Fibroblast of pulmonary artery (primary cell): ENCODE measurements at regions not wholly inside any gene's neighbourhood (a gene's known extent, or its start where the extent isn't known, plus 50 kb on each side); places are given as distances from the start of the nearest gene placed in this dataset.

ENCODE experiments used
- DNase-seq: peaks from one replicate; pipeline ENCODE4 v3.0.0-alpha.2; 2010; ENCODE audit warnings: low read depth
- H3K4me3 ChIP-seq: replicated peaks from 2 replicates; pipeline ENCODE4 v1.5.1; 2011; ENCODE audit warnings: low read depth, mild to moderate bottlenecking, control low read depth, low read length, moderate library complexity
- TF ChIP-seq, protein P1 (sequence below): IDR thresholded peaks from 2 replicates; pipeline ENCODE4 v1.5.1; 2011; ENCODE audit warnings: mild to moderate bottlenecking, control low read depth, low read length, inconsistent platforms; ENCODE audit errors: missing control alignments

DNA sequence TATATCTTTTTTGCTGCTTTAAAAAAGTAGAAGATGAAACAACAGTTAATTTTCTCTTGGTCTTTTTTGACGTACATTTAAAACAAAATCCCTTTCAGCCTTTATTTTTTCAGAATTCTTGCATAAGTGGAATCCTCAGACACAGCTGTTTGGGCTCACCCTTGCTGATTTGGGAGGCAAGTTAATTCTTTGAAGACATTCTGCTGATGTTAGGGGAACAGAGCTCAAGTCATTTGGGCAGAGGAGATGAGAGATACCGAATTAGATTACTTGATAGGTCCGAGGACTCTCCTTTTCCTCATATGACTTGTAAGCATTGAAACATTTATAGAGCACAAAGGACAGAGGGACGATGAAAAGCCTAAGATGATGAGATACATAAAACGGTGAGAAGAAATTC, 567.9 kb upstream of the CITED2 start:
- TF ChIP-seq, protein P1, sequence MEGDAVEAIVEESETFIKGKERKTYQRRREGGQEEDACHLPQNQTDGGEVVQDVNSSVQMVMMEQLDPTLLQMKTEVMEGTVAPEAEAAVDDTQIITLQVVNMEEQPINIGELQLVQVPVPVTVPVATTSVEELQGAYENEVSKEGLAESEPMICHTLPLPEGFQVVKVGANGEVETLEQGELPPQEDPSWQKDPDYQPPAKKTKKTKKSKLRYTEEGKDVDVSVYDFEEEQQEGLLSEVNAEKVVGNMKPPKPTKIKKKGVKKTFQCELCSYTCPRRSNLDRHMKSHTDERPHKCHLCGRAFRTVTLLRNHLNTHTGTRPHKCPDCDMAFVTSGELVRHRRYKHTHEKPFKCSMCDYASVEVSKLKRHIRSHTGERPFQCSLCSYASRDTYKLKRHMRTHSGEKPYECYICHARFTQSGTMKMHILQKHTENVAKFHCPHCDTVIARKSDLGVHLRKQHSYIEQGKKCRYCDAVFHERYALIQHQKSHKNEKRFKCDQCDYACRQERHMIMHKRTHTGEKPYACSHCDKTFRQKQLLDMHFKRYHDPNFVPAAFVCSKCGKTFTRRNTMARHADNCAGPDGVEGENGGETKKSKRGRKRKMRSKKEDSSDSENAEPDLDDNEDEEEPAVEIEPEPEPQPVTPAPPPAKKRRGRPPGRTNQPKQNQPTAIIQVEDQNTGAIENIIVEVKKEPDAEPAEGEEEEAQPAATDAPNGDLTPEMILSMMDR, result no peak
- no peak overlapping the region for H3K4me3 ChIP-seq
- no peak for DNase-seq

DNA sequence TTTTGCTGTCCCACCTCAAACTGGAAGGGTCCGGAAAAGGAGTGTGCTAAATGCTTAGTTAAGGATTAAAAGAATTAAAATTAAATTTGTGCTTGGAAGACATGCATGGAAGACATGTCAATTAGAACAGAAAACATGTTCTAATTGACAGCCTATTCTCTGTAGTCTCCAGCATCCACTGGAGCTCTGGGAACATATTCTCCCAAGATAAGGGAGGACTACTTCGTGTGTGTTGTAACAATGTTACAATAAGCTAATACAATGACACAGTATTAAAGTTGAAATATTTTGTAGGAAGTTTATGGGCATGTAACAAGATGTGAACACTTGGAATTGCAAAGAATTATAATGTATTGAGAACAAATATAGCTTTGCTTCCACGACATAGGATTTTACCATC, 567.4 kb upstream of the CITED2 start:
- no peak overlapping the region for H3K4me3 ChIP-seq
- TF ChIP-seq, protein P1, result no peak
- peak; percentile 40 for DNase-seq

DNA sequence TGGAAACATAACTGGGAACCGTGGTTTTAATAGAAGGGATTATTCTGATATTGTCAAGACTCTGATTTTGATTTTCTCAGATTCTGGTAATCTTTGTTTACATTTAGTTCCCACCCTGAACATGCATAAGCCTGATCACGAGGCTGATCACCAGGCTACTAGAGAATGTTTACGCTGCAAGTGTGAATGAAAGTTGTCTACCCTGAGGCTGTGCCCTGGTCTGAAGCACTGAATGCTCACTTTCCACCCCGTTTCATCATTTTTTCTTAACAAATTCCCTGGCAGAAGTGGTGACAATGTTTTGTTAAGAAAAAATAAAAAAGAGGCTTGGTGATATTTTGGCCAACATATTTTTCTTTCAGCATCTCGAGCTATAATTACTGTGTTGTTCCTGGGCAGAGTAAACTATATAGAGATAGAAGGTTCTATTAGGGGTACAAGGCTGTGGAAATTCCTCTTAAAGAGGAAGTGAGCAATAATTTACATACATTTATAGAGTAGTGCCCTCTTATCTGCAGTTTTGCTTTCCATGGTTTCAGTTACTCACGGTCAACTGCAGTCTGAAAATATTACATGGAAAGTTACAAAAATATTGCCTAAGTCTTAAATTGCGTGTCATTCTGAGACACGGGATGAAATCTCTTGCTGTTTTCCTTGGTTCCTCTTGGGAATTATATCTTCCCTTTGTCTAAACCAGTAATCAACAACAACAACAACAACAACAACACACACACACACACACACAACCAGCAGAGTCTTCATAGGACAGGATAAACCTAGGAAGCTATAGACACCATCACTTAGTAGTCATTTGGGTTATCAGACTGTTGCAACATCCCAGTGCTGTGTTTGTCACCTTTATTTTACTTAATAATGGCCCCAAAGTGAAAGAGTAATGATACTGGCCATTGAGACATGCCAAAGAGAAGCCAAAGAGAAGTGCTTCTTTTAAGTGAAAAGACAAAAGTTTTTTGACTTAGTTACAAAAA, 566.6 kb upstream of the CITED2 start:
- H3K4me3 ChIP-seq, result no peak overlapping the region
- TF ChIP-seq, protein P1, result no peak
- DNase-seq, result peak; percentile 81

DNA sequence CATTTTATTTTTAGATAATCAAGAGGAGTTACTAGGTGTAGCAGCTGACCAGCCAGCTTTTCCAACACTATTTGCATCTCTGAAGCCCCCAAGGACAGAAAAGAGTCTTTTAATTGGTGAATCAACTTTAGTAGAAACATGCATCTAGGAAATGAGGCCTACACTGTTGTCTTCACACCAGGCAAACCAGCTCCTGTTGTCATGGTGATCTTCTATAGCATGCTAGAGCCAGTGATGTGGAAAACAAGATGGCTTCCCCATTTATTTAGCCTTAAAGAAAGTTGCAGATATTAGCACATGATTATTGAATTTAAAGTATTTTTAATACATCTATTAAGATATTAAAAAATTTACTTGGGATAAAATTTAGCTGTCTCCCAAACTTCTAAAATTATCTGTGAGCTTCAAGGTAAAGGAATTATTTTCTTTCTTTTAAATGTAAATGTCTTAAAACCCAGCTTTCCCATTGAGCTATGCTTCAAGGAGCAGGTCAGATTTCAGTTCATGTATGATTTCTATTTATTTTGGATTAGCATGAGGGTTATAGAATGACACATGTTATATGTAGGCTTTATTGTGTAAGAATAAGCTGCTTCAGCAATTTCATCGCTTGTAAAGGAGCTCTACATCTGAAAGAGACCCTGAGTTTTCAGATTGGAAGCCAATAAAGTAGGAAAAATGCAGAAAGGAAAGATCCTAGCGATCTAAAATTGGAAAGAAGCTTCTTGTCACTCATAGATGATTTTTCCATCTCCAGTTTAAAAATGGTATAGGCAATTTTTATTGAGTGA, 564.9 kb upstream of the CITED2 start:
- H3K4me3 ChIP-seq, result no peak overlapping the region
- no peak for DNase-seq
- TF ChIP-seq, protein P1, result no peak

DNA sequence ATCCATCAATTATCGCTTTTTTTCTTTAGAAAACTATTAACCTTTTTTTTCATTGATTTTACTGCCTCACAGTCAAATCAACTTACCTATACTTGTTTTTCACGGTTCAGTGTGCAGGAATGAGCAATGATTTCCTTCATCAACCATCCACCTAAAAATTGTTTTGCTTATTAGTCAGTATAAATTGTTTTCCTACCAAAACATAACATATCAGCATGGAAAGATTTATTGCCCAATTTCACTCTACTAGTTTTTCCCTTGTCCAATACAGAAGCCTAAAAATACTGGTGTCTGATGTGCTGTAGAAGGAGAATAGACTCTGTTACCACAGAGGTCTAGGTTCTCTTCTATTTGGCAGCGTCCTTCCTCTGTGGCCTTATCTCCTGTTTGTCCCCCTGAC, 558.2 kb upstream of the CITED2 start:
- DNase-seq, result no peak
- TF ChIP-seq, protein P1, result no peak
- no peak overlapping the region for H3K4me3 ChIP-seq

DNA sequence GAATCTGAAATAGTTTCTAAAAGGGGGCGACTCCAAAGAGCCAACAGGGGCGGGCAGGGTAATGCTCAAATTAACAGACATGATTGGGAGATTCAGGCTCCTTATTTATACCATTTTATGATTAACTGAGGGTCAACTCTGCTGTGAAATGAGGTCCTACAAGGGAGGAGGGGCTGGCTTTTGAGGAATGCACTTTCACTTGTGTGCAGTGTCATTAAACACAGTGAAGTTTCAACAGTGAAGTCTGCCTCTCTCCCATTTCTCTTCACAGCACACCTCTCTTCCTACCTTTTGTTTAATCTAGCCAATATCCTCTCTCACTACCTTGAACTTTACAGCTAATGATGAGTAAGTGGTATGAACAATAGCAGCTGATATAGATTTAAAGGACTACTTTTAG, 557.3 kb upstream of the CITED2 start:
- TF ChIP-seq, protein P1, result no peak
- no peak overlapping the region for H3K4me3 ChIP-seq
- no peak for DNase-seq
